Adipocyte (in vitro differentiated cells): ENCODE measurements at regions not wholly inside any gene's neighbourhood (a gene's known extent, or its start where the extent isn't known, plus 50 kb on each side); places are given as distances from the start of the nearest gene placed in this dataset.

ENCODE experiments used
- DNase-seq: peaks from one replicate; pipeline ENCODE4 v3.0.0-alpha.2; 2015; ENCODE audit warnings: low read depth
- H3K27me3 ChIP-seq: replicated peaks from 2 replicates; pipeline ENCODE4 v1.7.0; 2013; ENCODE audit warnings: mild to moderate bottlenecking, low read length, moderate library complexity; ENCODE audit not compliant: control insufficient read depth, insufficient read depth
- H3K36me3 ChIP-seq: 2 replicates; pipeline ENCODE4 v1.7.0; 2013; ENCODE audit warnings: low read length, mild to moderate bottlenecking, moderate library complexity; ENCODE audit not compliant: control insufficient read depth, insufficient read depth, severe bottlenecking
- H3K4me1 ChIP-seq: 2 replicates; pipeline ENCODE4 v1.7.0; 2013; ENCODE audit warnings: mild to moderate bottlenecking, low read length, moderate library complexity; ENCODE audit not compliant: control insufficient read depth, insufficient read depth
- H3K4me3 ChIP-seq: 2 replicates; pipeline ENCODE4 v1.7.0; 2013; ENCODE audit warnings: mild to moderate bottlenecking, low read length, moderate library complexity
- H3K9ac ChIP-seq: 2 replicates; pipeline ENCODE4 v1.7.0; 2013; ENCODE audit warnings: mild to moderate bottlenecking, low read length, moderate library complexity
- H3K9me3 ChIP-seq: 2 replicates; pipeline ENCODE4 v1.7.0; 2013; ENCODE audit warnings: mild to moderate bottlenecking, low read length, moderate library complexity; ENCODE audit not compliant: control insufficient read depth

GRCh38 chr3:6439226-6439625 is 421.7 kb upstream of the GRM7 start:
- no peak for DNase-seq
- no peaks in the 10 kb centered on the region for H3K9me3 ChIP-seq
- H3K9ac ChIP-seq: no peak overlapping the region
- no peaks in the 10 kb centered on the region for H3K4me1 ChIP-seq
- no peak overlapping the region for H3K4me3 ChIP-seq
- no peaks in the 10 kb centered on the region for H3K36me3 ChIP-seq
- no peaks in the 10 kb centered on the region for H3K27me3 ChIP-seq

GRCh38 chr3:6439824-6440223 is 421.1 kb upstream of the GRM7 start:
- H3K27me3 ChIP-seq: no peaks in the 10 kb centered on the region
- no peaks in the 10 kb centered on the region for H3K9me3 ChIP-seq
- no peak for DNase-seq

GRCh38 chr3:6444888-6445658 is 415.8 kb upstream of the GRM7 start:
- no peak for DNase-seq
- no peaks in the 10 kb centered on the region for H3K4me1 ChIP-seq
- no peaks in the 10 kb centered on the region for H3K27me3 ChIP-seq
- no peaks in the 10 kb centered on the region for H3K36me3 ChIP-seq
- H3K9me3 ChIP-seq: no peaks in the 10 kb centered on the region
- no peak overlapping the region for H3K9ac ChIP-seq
- no peak overlapping the region for H3K4me3 ChIP-seq

More at GRCh38 chr3:6439824-6440223, 421.1 kb upstream of the GRM7 start:
- no peak overlapping the region for H3K4me3 ChIP-seq
- H3K9ac ChIP-seq: no peak overlapping the region
- no peaks in the 10 kb centered on the region for H3K36me3 ChIP-seq
- no peaks in the 10 kb centered on the region for H3K4me1 ChIP-seq

GRCh38 chr3:6447166-6447801 is 413.6 kb upstream of the GRM7 start:
- no peak for DNase-seq
- Histone ChIP-seq H3K27me3 (no peaks in the 10 kb centered on the region), H3K4me1 (no peaks in the 10 kb centered on the region), H3K36me3 (no peaks in the 10 kb centered on the region), H3K4me3 (no peak overlapping the region), H3K9me3 (no peaks in the 10 kb centered on the region), H3K9ac (no peak overlapping the region)

GRCh38 chr3:6448011-6448410 is 412.9 kb upstream of the GRM7 start:
- H3K4me1 ChIP-seq: no peaks in the 10 kb centered on the region

GRCh38 chr3:6449099-6449498 is 411.8 kb upstream of the GRM7 start:
- Histone ChIP-seq H3K4me3 (no peak overlapping the region), H3K27me3 (no peaks in the 10 kb centered on the region), H3K36me3 (no peaks in the 10 kb centered on the region), H3K4me1 (no peaks in the 10 kb centered on the region), H3K9ac (no peak overlapping the region), H3K9me3 (no peaks in the 10 kb centered on the region)
- DNase-seq: no peak

More at GRCh38 chr3:6448011-6448410, 412.9 kb upstream of the GRM7 start:
- Histone ChIP-seq H3K36me3 (no peaks in the 10 kb centered on the region), H3K9ac (no peak overlapping the region), H3K4me3 (no peak overlapping the region), H3K27me3 (no peaks in the 10 kb centered on the region), H3K9me3 (no peaks in the 10 kb centered on the region)
- no peak for DNase-seq

GRCh38 chr3:6452974-6453373 is 407.9 kb upstream of the GRM7 start:
- Histone ChIP-seq H3K9ac (no peak overlapping the region), H3K9me3 (no peaks in the 10 kb centered on the region), H3K36me3 (no peaks in the 10 kb centered on the region), H3K4me1 (no peaks in the 10 kb centered on the region), H3K4me3 (no peak overlapping the region), H3K27me3 (no peaks in the 10 kb centered on the region)
- DNase-seq: no peak

- Histone ChIP-seq H3K4me3 (no peak overlapping the region), H3K27me3 (no peaks in the 10 kb centered on the region), H3K4me1 (no peaks in the 10 kb centered on the region), H3K9me3 (no peaks in the 10 kb centered on the region), H3K36me3 (no peaks in the 10 kb centered on the region), H3K9ac (no peak overlapping the region)
- no peak for DNase-seq
Measured at GRCh38 chr3:6455031-6455430, 405.9 kb upstream of the GRM7 start.

- Histone ChIP-seq H3K9me3 (no peaks in the 10 kb centered on the region), H3K36me3 (no peaks in the 10 kb centered on the region), H3K4me3 (no peak overlapping the region), H3K27me3 (no peaks in the 10 kb centered on the region), H3K9ac (no peak overlapping the region), H3K4me1 (no peaks in the 10 kb centered on the region)
- no peak for DNase-seq
Measured at GRCh38 chr3:6467186-6467585, 393.7 kb upstream of the GRM7 start.

GRCh38 chr3:6468589-6468988 is 392.3 kb upstream of the GRM7 start:
- DNase-seq: no peak
- no peak overlapping the region for H3K9ac ChIP-seq
- no peaks in the 10 kb centered on the region for H3K9me3 ChIP-seq

GRCh38 chr3:6471744-6472143 is 389.2 kb upstream of the GRM7 start:
- DNase-seq: no peak
- no peaks in the 10 kb centered on the region for H3K4me1 ChIP-seq
- H3K9ac ChIP-seq: no peak overlapping the region
- no peaks in the 10 kb centered on the region for H3K9me3 ChIP-seq
- H3K27me3 ChIP-seq: no peaks in the 10 kb centered on the region
- no peak overlapping the region for H3K4me3 ChIP-seq
- H3K36me3 ChIP-seq: no peaks in the 10 kb centered on the region

More at GRCh38 chr3:6468589-6468988, 392.3 kb upstream of the GRM7 start:
- Histone ChIP-seq H3K36me3 (no peaks in the 10 kb centered on the region), H3K4me1 (no peaks in the 10 kb centered on the region), H3K27me3 (no peaks in the 10 kb centered on the region), H3K4me3 (no peak overlapping the region)
